Glomerular endothelial cell (primary cell): ENCODE measurements at regions not wholly inside any gene's neighbourhood (a gene's known extent, or its start where the extent isn't known, plus 50 kb on each side); places are given as distances from the start of the nearest gene placed in this dataset.

ENCODE experiments used
- DNase-seq: peaks from one replicate; pipeline ENCODE4 v3.0.0-alpha.2; 2011; ENCODE audit warnings: low read depth, low spot score; ENCODE audit errors: extremely low read depth

GRCh38 chr4:30930276-30930675 lies 210.1 kb downstream of the PCDH7 start:
- DNase-seq, result no peak

- DNase-seq, result no peak
These were observed 212.4 kb downstream of the PCDH7 start for GRCh38 chr4:30932581-30932980.

- DNase-seq, result no peak
These were observed 218.9 kb downstream of the PCDH7 start for GRCh38 chr4:30939069-30939468.

- no peak for DNase-seq
These were observed 219.5 kb downstream of the PCDH7 start for GRCh38 chr4:30939684-30940083.

- DNase-seq, result no peak
These were observed 221.5 kb downstream of the PCDH7 start for GRCh38 chr4:30941641-30942040.

GRCh38 chr4:30943356-30943755 lies 223.2 kb downstream of the PCDH7 start:
- no peak for DNase-seq

- DNase-seq, result no peak
These were observed 225.4 kb downstream of the PCDH7 start for GRCh38 chr4:30945586-30945985.

- no peak for DNase-seq
These were observed 226.1 kb downstream of the PCDH7 start for GRCh38 chr4:30946288-30946687.

- DNase-seq, result no peak
These were observed 228.5 kb downstream of the PCDH7 start for GRCh38 chr4:30948653-30949052.

- no peak for DNase-seq
These were observed 230.6 kb downstream of the PCDH7 start for GRCh38 chr4:30950737-30951136.

GRCh38 chr4:30952526-30953219 lies 232.5 kb downstream of the PCDH7 start:
- no peak for DNase-seq

- DNase-seq, result no peak
These were observed 233.6 kb downstream of the PCDH7 start for GRCh38 chr4:30953799-30954198.

GRCh38 chr4:30956916-30957315 lies 236.7 kb downstream of the PCDH7 start:
- DNase-seq, result no peak

- no peak for DNase-seq
These were observed 237.5 kb downstream of the PCDH7 start for GRCh38 chr4:30957706-30958105.

GRCh38 chr4:30959781-30960485 lies 239.8 kb downstream of the PCDH7 start:
- no peak for DNase-seq

- DNase-seq, result peak; percentile 55
These were observed 242.8 kb downstream of the PCDH7 start for GRCh38 chr4:30962939-30963338.

- DNase-seq, result no peak
These were observed 248.8 kb downstream of the PCDH7 start for GRCh38 chr4:30968926-30969325.

- no peak for DNase-seq
These were observed 252.4 kb downstream of the PCDH7 start for GRCh38 chr4:30972542-30972941.

GRCh38 chr4:30973993-30974392 lies 253.8 kb downstream of the PCDH7 start:
- no peak for DNase-seq

- no peak for DNase-seq
These were observed 259.2 kb downstream of the PCDH7 start for GRCh38 chr4:30979402-30979801.

- DNase-seq, result no peak
These were observed 269.3 kb downstream of the PCDH7 start for GRCh38 chr4:30989508-30989907.

- no peak for DNase-seq
These were observed 276.7 kb downstream of the PCDH7 start for GRCh38 chr4:30996841-30997240.
